HG03139 (cell line): ENCODE measurements at regions not wholly inside any gene's neighbourhood (a gene's known extent, or its start where the extent isn't known, plus 50 kb on each side); places are given as distances from the start of the nearest gene placed in this dataset.
"Not testable (repeated sequence)": the region's sequence is repeated elsewhere in the genome, so short reads cannot be mapped to it uniquely, and the experiment has no call there.

ENCODE experiments used
- ATAC-seq: cut with Tn5 transposase; IDR thresholded peaks from one replicate; pipeline ENCODE4 v1.9.1; 2021; ENCODE audit not compliant: unreplicated experiment

GRCh38 chr4:159779716-159780115, 676.8 kb downstream of the RAPGEF2 start:
- no peak for ATAC-seq

GRCh38 chr4:159780196-159780922, 677.5 kb downstream of the RAPGEF2 start:
- ATAC-seq: no peak

- ATAC-seq: no peak
Measured at GRCh38 chr4:159787901-159788300, 685.0 kb downstream of the RAPGEF2 start.

- ATAC-seq: no peak
Measured at GRCh38 chr4:159791334-159791733, 688.5 kb downstream of the RAPGEF2 start.

DNA sequence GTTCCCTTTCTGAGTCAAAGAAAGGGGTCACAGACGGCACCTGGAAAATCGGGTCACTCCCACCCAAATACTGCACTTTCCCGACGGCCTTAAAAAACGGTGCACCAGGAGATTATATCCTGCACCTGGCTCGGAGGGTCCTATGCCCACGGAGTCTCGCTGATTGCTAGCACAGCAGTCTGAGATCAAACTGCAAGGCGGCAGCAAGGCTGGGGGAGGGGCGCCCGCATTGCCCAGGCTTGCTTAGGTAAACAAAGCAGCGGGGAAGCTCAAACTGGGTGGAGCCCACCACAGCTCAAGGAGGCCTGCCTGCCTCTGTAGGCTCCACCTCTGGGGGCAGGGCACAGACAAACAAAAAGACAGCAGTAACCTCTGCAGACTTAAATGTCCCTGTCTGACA, 701.7 kb downstream of the RAPGEF2 start:
- not testable (repeated sequence) for ATAC-seq

DNA sequence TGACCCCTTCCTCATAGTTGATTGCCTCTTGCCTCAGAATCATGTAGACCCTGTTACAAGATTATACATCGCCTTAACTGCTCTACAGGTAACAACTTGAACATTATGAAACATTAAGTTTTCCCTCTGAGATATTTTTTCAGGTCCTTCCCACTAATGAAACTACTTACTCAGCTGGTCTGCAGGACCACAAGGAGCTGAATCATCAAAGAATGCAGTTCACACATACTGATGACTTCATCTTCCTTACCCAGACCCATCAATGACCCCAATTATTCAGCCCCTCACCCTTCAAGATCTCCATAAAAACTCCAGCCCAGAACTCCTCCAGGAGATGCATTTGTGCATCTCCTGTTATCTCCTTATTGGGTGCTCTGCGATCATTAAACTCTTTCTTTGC, 720.9 kb downstream of the RAPGEF2 start:
- no peak for ATAC-seq

- ATAC-seq: no peak
Measured at GRCh38 chr4:159828687-159829086, 725.8 kb downstream of the RAPGEF2 start.

DNA sequence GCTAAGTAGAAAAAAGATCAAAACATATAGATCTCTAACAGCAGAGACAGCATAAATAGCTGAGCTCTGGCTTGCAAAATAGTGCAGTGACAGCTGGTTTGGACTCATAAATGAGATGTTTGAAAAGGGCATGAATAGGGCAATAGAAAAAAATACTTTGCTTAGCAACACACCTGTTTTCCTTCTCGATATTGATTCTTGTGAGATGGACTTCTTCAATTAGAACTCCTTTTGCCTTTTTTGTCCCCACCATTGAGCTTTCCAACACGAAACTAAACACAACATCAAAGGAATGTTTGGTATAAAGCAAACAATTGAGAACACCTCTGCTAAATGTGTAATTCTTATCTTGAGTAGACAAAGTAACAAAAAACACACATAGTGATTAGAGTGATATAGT, 726.3 kb downstream of the RAPGEF2 start:
- no peak for ATAC-seq

DNA sequence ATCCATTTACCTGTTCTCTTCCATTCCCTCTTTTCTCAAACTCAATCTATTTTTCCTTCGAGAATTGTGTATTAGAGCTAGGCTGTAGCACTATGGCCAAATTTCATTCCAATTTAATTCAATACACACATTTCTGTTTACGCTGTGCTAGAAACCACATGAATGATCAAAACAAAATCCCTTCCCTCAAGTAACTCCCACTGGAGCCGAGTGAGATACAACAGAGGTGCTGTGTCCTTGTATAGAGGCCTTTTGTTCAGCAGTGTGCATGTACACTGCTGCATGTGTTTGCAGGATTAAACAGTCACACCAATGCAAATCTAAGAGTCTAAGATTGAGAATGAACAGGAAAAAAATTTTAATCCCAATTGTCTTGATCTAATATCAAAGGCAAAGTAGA, 734.2 kb downstream of the RAPGEF2 start:
- ATAC-seq: no peak

DNA sequence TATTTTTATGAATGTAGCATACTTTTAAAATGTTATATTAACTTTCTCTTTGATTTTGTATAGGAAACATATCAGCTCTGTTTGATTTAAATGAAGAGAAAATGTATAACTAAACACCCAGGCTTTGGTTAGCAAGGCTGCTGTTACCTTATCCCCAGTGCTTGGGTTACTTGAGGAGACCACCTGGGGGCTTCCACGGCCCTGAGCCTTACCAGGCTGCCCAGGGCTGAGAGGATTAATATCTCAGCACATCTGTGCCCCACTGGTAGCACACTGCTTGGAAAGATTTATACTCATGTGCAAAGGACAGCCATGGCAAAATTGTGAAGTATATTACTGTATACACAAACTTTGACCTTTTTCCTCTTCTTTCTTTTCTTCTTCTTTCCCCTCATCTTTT, 752.9 kb downstream of the RAPGEF2 start:
- no peak for ATAC-seq

DNA sequence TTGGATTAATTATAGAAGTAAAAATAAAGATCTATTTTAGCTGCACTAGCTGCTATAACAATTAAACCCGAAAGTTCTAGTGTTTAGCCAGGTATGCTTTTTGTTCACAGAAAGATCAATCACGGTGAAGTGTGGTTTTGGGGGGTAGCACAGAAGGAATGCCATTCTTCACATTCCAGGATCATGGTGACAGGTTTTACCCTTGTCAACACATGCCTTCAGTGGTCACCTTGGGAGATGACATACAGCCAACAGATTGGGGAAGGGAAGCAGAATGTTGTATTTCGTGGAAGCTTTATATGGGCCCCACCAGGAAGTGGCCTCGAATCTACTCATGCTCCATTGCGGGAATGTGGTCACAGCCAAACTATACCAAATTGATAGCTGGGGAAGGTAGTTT, 753.6 kb downstream of the RAPGEF2 start:
- ATAC-seq: no peak

- ATAC-seq: no peak
Measured at GRCh38 chr4:159859656-159860148, 756.8 kb downstream of the RAPGEF2 start.

DNA sequence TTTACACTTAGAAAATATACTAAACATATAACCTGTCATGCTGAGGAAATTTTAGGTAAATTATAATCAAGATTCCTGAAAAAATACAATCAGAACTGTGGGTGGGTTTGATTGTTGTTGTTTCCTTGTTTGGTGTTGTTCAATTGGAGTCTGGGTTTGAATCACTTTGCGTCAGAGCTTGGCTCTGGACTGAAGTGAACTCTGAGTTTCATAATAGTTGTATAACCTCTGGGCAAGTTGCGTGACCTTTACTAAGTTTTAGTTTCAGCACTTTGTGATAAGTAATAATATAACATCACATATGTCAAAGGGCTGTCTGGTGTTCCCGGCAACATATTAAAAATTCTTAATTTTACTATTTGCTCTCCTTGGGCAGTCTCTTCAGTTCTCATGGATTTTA, 758.1 kb downstream of the RAPGEF2 start:
- no peak for ATAC-seq

DNA sequence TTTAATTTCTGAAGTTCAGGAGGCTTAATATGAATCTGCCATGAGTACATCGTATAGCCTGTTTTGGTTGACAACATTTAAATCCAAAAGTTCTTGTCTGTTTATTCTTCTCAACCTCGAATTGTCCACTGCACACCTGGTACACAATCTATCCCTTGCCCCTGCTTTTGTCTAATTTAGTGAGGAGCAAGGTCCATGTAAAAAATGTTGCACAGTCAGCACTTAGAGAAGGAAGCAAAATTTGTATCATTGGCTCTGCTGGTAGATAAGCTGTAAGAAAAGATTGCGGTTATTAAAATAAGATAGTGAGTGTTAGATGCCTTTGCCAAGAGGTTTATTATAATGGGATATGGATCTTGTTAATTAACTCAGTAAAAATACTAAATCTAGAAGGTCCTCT, 761.5 kb downstream of the RAPGEF2 start:
- no peak for ATAC-seq

DNA sequence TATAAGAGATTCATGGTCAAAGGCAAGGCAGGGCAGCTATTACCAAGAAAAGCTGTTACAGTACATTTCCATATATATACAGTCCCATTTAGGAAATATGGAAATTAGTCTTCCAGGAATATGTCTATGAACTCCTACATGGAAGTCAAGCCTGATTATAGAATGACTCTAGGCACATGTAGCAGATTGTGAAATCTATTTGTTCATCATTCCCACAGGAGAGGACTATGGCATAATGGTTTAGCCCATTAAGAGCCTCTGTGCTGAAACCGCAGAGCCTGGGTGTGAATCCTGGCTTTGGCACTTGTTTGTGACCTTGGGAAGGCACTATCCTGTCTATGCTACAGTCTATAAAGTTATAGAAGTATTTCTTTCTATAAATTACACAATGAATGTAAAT, 764.8 kb downstream of the RAPGEF2 start:
- no peak for ATAC-seq

DNA sequence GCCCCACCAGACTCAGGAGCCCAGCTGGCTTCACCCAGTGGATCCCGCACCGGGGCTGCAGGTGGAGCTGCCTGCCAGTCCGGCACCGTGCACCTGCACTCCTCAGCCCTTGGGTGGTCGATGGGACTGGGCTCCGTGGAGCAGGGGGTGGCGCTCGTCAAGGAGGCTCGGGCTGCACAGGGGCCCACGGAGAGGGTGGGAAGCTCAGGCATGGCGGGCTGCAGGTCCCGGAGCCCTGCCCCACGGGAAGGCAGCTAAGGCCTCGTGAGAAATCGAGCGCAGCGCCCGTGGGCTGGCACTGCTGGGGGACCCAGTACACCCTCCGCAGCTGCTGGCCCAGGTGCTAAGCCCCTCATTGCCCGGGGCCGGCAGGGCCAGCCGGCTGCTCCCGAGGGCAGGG, 766.1 kb downstream of the RAPGEF2 start:
- ATAC-seq: not testable (repeated sequence)

GRCh38 chr4:159871141-159871540, 768.3 kb downstream of the RAPGEF2 start:
- ATAC-seq: no peak

DNA sequence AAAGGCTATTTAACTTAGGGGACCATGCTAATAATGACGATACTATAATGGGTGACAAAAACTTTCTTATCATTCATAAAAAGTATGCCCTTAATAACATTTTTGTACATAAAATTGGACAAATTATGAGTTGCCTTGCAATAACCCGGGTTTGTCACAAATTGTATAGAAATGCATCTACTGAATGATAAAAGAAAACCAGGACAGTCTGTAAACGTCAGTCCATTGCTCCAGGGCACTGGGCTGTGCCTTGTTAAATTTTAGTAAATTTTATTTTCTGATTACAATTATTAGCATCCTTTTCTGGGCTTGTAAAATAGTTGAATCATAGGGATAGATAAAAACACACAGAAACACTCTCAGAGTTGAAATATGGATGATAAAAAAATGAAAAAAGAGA, 778.3 kb downstream of the RAPGEF2 start:
- no peak for ATAC-seq

DNA sequence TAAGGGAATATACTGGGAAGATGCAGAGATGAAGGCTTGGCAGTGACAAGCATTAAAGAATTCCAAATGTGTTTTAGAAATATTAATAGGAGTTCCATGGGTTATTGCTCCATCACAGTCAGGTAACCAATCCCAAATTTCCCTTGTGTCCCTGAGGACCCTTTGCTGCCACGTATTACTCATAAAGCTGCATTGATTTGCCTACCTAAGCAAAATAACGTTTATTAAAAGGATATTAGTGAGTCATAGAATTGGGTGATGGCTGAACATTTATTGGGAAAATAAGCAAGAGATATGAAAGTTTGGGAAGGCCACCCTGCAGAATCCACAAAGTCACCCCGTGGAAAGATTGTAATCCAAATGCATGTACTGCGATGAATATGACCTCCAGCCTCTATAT, 782.1 kb downstream of the RAPGEF2 start:
- ATAC-seq: no peak

DNA sequence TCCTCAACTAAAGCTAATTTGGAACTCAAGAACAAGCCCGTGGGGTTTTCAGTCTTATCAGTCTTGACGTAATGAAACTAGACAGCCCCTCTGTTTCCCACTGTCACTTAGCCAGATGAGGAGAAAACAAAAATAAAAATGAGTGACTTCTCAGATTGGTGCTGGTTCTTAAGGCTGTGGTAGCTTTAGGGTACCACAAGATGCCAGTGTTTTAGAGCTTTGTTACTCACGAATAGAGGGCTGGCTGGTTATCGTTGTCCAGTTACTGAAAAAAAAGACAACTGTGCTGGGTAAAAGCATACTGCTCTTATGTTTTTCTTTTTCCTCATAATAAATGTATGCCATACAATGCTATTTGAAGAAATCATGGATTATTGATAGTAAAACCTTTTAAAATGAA, 796.7 kb downstream of the RAPGEF2 start:
- ATAC-seq: no peak

DNA sequence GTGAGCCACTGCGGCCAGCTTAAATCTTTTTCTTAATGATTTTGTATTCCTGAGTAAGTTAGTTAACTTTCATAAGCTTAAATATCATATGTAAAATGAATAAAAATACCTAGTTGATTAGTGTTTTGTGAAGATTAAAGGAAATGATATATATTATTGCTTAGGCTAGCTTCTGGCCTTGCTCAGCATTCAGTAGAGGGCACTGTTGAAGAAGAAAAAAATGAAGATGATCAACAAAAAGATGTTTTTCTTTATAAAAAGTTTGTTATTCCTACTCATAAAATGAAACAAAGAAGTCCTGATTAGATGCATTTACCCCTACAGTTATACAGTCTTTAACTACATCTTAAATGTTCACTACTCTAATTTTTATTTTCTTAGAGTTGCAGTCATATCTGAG, 797.7 kb downstream of the RAPGEF2 start:
- ATAC-seq: no peak

DNA sequence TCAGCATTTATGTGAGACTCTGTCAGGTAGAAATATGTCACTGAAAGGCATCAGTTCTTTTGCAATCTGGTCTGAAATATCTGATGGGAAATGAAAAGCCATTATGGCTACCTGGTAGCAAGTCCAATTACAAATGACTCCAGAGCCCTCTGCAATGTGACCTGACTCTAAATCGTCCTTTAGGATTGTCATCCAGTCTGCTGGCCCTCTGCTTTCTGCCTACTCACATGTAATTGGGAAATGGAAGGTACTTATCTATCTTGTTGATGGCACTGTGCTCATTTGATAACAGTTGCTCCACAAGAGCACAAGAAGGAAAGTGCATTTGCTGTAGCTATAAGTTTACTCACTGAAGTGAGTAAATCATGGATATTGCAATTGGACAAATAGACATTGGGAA, 799.8 kb downstream of the RAPGEF2 start:
- no peak for ATAC-seq

DNA sequence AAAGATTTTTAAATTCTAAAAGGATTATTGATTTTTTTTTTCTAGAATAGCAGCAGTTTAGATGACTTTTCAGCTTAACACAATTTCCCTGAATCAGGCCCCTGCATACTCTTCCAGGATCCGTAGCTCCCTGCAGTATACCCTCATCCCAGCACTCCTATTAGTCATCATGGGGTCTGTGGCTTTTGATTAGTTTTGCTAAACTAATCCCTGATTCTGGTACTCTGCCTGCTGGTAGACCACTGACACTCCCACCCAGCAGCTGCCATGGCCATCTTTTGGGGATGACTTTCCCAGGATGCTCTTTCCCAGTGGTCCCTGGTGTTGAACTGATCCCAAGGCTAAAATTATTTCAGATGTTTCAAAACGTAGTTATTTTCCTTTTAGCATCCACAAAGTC, 802.0 kb downstream of the RAPGEF2 start:
- ATAC-seq: no peak
